Panc1 (cell line): ENCODE measurements at regions not wholly inside any gene's neighbourhood (a gene's known extent, or its start where the extent isn't known, plus 50 kb on each side); places are given as distances from the start of the nearest gene placed in this dataset.
"Not testable (repeated sequence)": the region's sequence is repeated elsewhere in the genome, so short reads cannot be mapped to it uniquely, and the experiment has no call there.

Source experiments
- ATAC-seq: fragments of 200-7000 bp; cut with Tn5 transposase; 2 replicates; pipeline ENCODE4 v1.9.1; 2020; ENCODE audit warnings: mild to moderate bottlenecking, moderate library complexity
- BruUV-seq: library from RNA; stranded (reverse); fragments of 400-500 nt; replicated peaks from 2 replicates; lab custom pipeline; 2021; lab: Mats Ljungman, UMichigan
- CTCF ChIA-PET: fragments of 300-600 bp; sonication (Branson Sonifier 250); formaldehyde crosslinking; loops from one replicate; lab custom pipeline; 2022; ENCODE audit warnings: antibody characterized with exemption; lab: Charles Lee
- POLR2A ChIA-PET: fragments of 300-600 bp; sonication (Branson Sonifier 250); formaldehyde crosslinking; loops from one replicate; lab custom pipeline; 2022; ENCODE audit warnings: antibody characterized with exemption; lab: Charles Lee
- DNase-seq: peaks from one replicate; pipeline ENCODE4 v3.0.0-alpha.2; 2010; ENCODE audit warnings: low read depth, low spot score
- H3K27ac ChIP-seq: 2 replicates; pipeline ENCODE4 v1.5.1; 2011; ENCODE audit warnings: mild to moderate bottlenecking, low read length, inconsistent platforms
- H3K27me3 ChIP-seq: fragments of 200-500 bp; sonication (Bioruptor generic); 2 replicates; pipeline ENCODE4 v1.6.0; 2014; ENCODE audit warnings: low read length, inconsistent platforms; ENCODE audit not compliant: control insufficient read depth, insufficient read depth
- H3K36me3 ChIP-seq: fragments of 200-500 bp; sonication (Bioruptor generic); 2 replicates; pipeline ENCODE4 v1.5.1; 2014; ENCODE audit warnings: inconsistent platforms, mild to moderate bottlenecking, low read length, moderate library complexity; ENCODE audit not compliant: control insufficient read depth, insufficient read depth
- H3K4me1 ChIP-seq: 2 replicates; pipeline ENCODE4 v1.5.1; 2011; ENCODE audit warnings: inconsistent platforms, mild to moderate bottlenecking, low read length, moderate library complexity; ENCODE audit not compliant: control insufficient read depth, insufficient read depth
- H3K4me3 ChIP-seq, 2 experiments: 2 replicates each; pipeline ENCODE4 v1.5.1; 2011 to 2012; ENCODE audit warnings: low read depth in 2 of 2, low read length in 2 of 2, mild to moderate bottlenecking in 2 of 2, inconsistent platforms in 1 of 2, moderate library complexity in 1 of 2
- H3K9me3 ChIP-seq: fragments of 200-500 bp; sonication (Bioruptor generic); 2 replicates; pipeline ENCODE4 v1.5.1; 2014; ENCODE audit warnings: low read depth, mild to moderate bottlenecking, inconsistent platforms, low read length, moderate library complexity; ENCODE audit not compliant: control insufficient read depth, insufficient read depth
- POLR2AphosphoS5 ChIP-seq: IDR thresholded peaks from 2 replicates; pipeline ENCODE4 v1.6.1; 2012; ENCODE audit warnings: mild to moderate bottlenecking, low read depth, low read length, moderate library complexity
- SIN3A ChIP-seq: IDR thresholded peaks from 2 replicates; pipeline ENCODE4 v1.6.1; 2012; ENCODE audit warnings: low read depth, mild to moderate bottlenecking, low read length, moderate library complexity, borderline replicate concordance; ENCODE audit not compliant: insufficient read depth
- TCF7L2 ChIP-seq: IDR thresholded peaks from 2 replicates; pipeline ENCODE4 v1.6.1; 2011; ENCODE audit warnings: mild to moderate bottlenecking, low read depth, low read length, inconsistent platforms
- in situ Hi-C: cut with HindIII; loops from 2 replicates; pipeline ENCODE4 v1.10.0; 2016; ENCODE audit warnings: low sequenced_read_pairs, low pct_unique_long_range_greater_than_20kb
- intact Hi-C: fragments of 100-400 bp; cut with micrococcal nuclease; formaldehyde crosslinking; loops from one replicate; pipeline ENCODE4 v1.10.0; 2022; ENCODE audit not compliant: unreplicated experiment
- TF ChIP-seq, protein P1 (sequence below), 2 experiments: IDR thresholded peaks; 2 replicates each; pipeline ENCODE4 v1.6.1; 2011 to 2012; ENCODE audit warnings: low read depth in 2 of 2, control low read depth in 1 of 2, low read length in 1 of 2, mild to moderate bottlenecking in 1 of 2, moderate library complexity in 1 of 2; ENCODE audit not compliant: insufficient read depth in 1 of 2
- TF ChIP-seq, protein P2 (sequence below): fragments of 450-650 bp; IDR thresholded peaks from 2 replicates; pipeline ENCODE4 v1.5.1; 2017; ENCODE audit warnings: mild to moderate bottlenecking

DNA sequence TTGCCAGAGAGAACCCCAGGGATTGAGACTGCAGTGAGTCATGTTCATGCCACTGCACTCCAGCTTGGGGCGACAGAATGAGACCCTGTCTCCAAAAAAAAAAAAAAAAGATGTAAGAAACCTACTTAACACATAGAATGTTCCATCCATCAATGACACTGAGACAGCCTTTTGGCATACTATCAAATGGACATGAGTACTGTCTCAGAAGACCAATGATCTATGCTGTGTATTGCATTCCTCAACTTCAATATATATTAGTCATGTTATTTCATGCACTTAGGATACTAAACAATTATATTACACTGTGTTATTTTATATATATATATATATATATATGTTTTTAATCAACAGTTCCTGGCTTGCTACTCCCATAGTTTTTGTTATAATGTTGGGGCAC lies 57.1 kb upstream of the ANKH start:
- intact Hi-C loops = no loop called here
- H3K36me3 ChIP-seq = no peaks in the 10 kb centered on the region
- no peaks in the 10 kb centered on the region for H3K9me3 ChIP-seq
- ATAC-seq (no peak), DNase-seq (no peak)
- CTCF ChIA-PET = no interaction called here
- H3K27me3 ChIP-seq = no peaks in the 10 kb centered on the region
- BruUV-seq = no TSS peak
- TF ChIP-seq, protein P1, sequence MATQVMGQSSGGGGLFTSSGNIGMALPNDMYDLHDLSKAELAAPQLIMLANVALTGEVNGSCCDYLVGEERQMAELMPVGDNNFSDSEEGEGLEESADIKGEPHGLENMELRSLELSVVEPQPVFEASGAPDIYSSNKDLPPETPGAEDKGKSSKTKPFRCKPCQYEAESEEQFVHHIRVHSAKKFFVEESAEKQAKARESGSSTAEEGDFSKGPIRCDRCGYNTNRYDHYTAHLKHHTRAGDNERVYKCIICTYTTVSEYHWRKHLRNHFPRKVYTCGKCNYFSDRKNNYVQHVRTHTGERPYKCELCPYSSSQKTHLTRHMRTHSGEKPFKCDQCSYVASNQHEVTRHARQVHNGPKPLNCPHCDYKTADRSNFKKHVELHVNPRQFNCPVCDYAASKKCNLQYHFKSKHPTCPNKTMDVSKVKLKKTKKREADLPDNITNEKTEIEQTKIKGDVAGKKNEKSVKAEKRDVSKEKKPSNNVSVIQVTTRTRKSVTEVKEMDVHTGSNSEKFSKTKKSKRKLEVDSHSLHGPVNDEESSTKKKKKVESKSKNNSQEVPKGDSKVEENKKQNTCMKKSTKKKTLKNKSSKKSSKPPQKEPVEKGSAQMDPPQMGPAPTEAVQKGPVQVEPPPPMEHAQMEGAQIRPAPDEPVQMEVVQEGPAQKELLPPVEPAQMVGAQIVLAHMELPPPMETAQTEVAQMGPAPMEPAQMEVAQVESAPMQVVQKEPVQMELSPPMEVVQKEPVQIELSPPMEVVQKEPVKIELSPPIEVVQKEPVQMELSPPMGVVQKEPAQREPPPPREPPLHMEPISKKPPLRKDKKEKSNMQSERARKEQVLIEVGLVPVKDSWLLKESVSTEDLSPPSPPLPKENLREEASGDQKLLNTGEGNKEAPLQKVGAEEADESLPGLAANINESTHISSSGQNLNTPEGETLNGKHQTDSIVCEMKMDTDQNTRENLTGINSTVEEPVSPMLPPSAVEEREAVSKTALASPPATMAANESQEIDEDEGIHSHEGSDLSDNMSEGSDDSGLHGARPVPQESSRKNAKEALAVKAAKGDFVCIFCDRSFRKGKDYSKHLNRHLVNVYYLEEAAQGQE (IDR thresholded peaks at IDR 0.05; ENCODE audit: insufficient read depth in 1 of 2, low read depth in 2 of 2, low read length in 1 of 2) = no peak
- TF ChIP-seq POLR2AphosphoS5 (no peak), TCF7L2 (no peak), SIN3A (no peak)
- TF ChIP-seq, protein P2, sequence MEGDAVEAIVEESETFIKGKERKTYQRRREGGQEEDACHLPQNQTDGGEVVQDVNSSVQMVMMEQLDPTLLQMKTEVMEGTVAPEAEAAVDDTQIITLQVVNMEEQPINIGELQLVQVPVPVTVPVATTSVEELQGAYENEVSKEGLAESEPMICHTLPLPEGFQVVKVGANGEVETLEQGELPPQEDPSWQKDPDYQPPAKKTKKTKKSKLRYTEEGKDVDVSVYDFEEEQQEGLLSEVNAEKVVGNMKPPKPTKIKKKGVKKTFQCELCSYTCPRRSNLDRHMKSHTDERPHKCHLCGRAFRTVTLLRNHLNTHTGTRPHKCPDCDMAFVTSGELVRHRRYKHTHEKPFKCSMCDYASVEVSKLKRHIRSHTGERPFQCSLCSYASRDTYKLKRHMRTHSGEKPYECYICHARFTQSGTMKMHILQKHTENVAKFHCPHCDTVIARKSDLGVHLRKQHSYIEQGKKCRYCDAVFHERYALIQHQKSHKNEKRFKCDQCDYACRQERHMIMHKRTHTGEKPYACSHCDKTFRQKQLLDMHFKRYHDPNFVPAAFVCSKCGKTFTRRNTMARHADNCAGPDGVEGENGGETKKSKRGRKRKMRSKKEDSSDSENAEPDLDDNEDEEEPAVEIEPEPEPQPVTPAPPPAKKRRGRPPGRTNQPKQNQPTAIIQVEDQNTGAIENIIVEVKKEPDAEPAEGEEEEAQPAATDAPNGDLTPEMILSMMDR = no peak
- H3K27ac ChIP-seq = no peak overlapping the region
- in situ Hi-C loops = no loop called here
- POLR2A ChIA-PET = no interaction called here
- no peaks in the 10 kb centered on the region for H3K4me1 ChIP-seq
- no peak overlapping the region for H3K4me3 ChIP-seq

DNA sequence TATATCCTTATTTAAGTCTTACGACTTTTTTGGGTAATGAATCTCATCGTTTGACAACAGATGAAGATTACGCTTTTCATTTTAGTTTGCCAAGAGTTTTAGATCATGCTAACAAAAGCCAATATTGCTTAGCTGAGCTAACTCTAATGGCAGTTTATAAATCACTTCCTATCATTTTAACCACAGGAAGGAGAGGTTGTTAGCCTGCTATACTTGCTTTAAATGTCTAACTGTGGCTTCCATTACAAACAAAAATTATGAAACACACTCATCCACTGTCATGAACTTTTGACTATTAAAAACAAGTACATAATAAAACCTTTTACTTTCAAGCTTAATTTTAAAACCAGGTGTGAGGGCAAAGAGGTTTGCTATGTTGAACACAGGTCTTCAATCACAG lies 53.7 kb upstream of the ANKH start:
- BruUV-seq = no TSS peak
- ChIA-PET CTCF (no interaction called here), POLR2A (interaction anchor here (0.7 kb wide), 1 partner anchor 806 kb away, joined by 3 read pairs; no protein-coding TSS in a partner anchor)
- no peaks in the 10 kb centered on the region for H3K27me3 ChIP-seq
- no peak for TF ChIP-seq SIN3A
- no peak for TF ChIP-seq POLR2AphosphoS5
- TF ChIP-seq, protein P2 = no peak
- TF ChIP-seq, protein P1 (IDR thresholded peaks at IDR 0.05; ENCODE audit: insufficient read depth in 1 of 2, low read depth in 2 of 2, low read length in 1 of 2) = no peak
- TF ChIP-seq TCF7L2 = no peak
- H3K4me3 ChIP-seq = no peak overlapping the region
- DNase-seq (no peak), ATAC-seq (no peak)
- intact Hi-C loops = no loop called here
- no peak overlapping the region for H3K27ac ChIP-seq
- in situ Hi-C loops = no loop called here
- H3K4me1 ChIP-seq = no peaks in the 10 kb centered on the region
- H3K36me3 ChIP-seq = no peaks in the 10 kb centered on the region
- no peaks in the 10 kb centered on the region for H3K9me3 ChIP-seq

DNA sequence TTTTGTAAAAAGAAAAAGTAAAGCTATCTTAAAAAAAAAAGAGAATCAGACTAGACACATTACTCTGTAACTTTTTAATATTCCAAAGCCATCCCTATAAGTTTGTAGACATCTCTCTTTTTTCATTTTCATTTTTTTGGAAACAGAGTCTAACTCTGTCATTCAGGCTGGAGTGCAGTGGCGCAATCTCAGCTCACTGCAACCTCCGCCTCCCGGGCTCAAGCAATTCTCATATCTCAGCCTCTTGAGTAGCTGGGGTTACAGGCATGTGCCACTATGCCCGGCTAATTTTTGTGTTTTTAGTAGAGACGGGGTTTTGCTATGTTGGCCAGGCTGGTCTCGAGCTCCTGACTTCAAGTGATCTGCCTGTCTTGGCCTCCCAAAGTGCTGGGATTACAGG lies 51.4 kb upstream of the ANKH start:
- H3K9me3 ChIP-seq, H3K4me1 ChIP-seq, DNase-seq, H3K27ac ChIP-seq, POLR2A ChIA-PET, BruUV-seq, in situ Hi-C loops, intact Hi-C loops, CTCF ChIA-PET, ATAC-seq, H3K36me3 ChIP-seq, H3K27me3 ChIP-seq, H3K4me3 ChIP-seq: not testable (repeated sequence)
